GM23338 (cell line): ENCODE measurements at regions not wholly inside any gene's neighbourhood (a gene's known extent, or its start where the extent isn't known, plus 50 kb on each side); places are given as distances from the start of the nearest gene placed in this dataset.
"Not testable (repeated sequence)": the region's sequence is repeated elsewhere in the genome, so short reads cannot be mapped to it uniquely, and the experiment has no call there.

Experiments
- ATAC-seq: fragments of 200-7000 bp; cut with Tn5 transposase; 3 replicates; pipeline ENCODE4 v1.9.1; 2020
- DNase-seq: peaks from one replicate; pipeline ENCODE4 v3.0.0-alpha.2; 2015; ENCODE audit warnings: low spot score
- H2AFZ ChIP-seq: fragments of 200-600 bp; sonication (generic); 2 replicates; pipeline ENCODE4 v1.8.0; 2016; ENCODE audit warnings: antibody characterized with exemption, mild to moderate bottlenecking, moderate library complexity
- H3F3A ChIP-seq: fragments of 200-600 bp; sonication (generic); replicated peaks from 2 replicates; pipeline ENCODE4 v1.8.0; 2017; ENCODE audit warnings: antibody characterized with exemption, mixed run types, low read depth
- H3K27ac ChIP-seq: fragments of 200-600 bp; sonication (generic); 2 replicates; pipeline ENCODE4 v1.6.1; 2016; ENCODE audit warnings: low read depth
- H3K27me3 ChIP-seq: fragments of 200-600 bp; sonication (generic); 2 replicates; pipeline ENCODE4 v1.8.0; 2016; ENCODE audit warnings: mild to moderate bottlenecking, mixed run types, moderate library complexity; ENCODE audit not compliant: insufficient read depth
- H3K36me3 ChIP-seq: fragments of 200-600 bp; sonication (generic); 2 replicates; pipeline ENCODE4 v1.8.0; 2016; ENCODE audit warnings: mild to moderate bottlenecking; ENCODE audit not compliant: insufficient read depth
- H3K4me1 ChIP-seq: fragments of 200-600 bp; sonication (generic); 2 replicates; pipeline ENCODE4 v1.8.0; 2016; ENCODE audit warnings: mild to moderate bottlenecking, moderate library complexity; ENCODE audit not compliant: insufficient read depth
- H3K4me2 ChIP-seq: fragments of 200-600 bp; sonication (generic); 2 replicates; pipeline ENCODE4 v1.7.1; 2017; ENCODE audit warnings: mixed run types
- H3K4me3 ChIP-seq: fragments of 200-600 bp; sonication (generic); 2 replicates; pipeline ENCODE4 v1.6.1; 2016; ENCODE audit warnings: mixed run types
- H3K79me2 ChIP-seq: fragments of 200-600 bp; sonication (generic); replicated peaks from 2 replicates; pipeline ENCODE4 v1.8.0; 2017; ENCODE audit warnings: mild to moderate bottlenecking; ENCODE audit not compliant: insufficient read depth
- H3K9me2 ChIP-seq: fragments of 200-600 bp; sonication (generic); 2 replicates; pipeline ENCODE4 v1.8.0; 2017; ENCODE audit not compliant: insufficient read depth
- H4K20me1 ChIP-seq: fragments of 200-600 bp; sonication (generic); replicated peaks from 2 replicates; pipeline ENCODE4 v1.8.0; 2017; ENCODE audit warnings: mild to moderate bottlenecking; ENCODE audit not compliant: insufficient read depth
- H3K27ac Mint-ChIP-seq: 2 replicates; pipeline ENCODE4 v1.8.0; 2020; ENCODE audit warnings: inconsistent platforms, mild to moderate bottlenecking, moderate library complexity, mixed read lengths
- H3K27me3 Mint-ChIP-seq: 3 replicates; pipeline ENCODE4 v1.8.0; 2022; ENCODE audit warnings: low read depth, mild to moderate bottlenecking, moderate library complexity, mixed read lengths, inconsistent platforms; ENCODE audit not compliant: insufficient read depth, poor library complexity
- H3K36me3 Mint-ChIP-seq: 3 replicates; pipeline ENCODE4 v1.8.0; 2021; ENCODE audit warnings: low read depth, mild to moderate bottlenecking, inconsistent platforms, moderate library complexity, mixed read lengths
- H3K4me1 Mint-ChIP-seq: 3 replicates; pipeline ENCODE4 v1.8.0; 2020; ENCODE audit warnings: mild to moderate bottlenecking, inconsistent platforms, mixed read lengths
- H3K4me3 Mint-ChIP-seq: 3 replicates; pipeline ENCODE4 v1.8.0; 2021; ENCODE audit warnings: moderate library complexity, mild to moderate bottlenecking, inconsistent platforms, mixed read lengths
- H3K9me3 Mint-ChIP-seq: 3 replicates; pipeline ENCODE4 v1.8.0; 2020; ENCODE audit warnings: moderate library complexity, mild to moderate bottlenecking, inconsistent platforms, mixed read lengths
- CREB1 ChIP-seq: fragments of 250-450 bp; sonication (Bioruptor Pico); IDR thresholded peaks from 2 replicates; pipeline ENCODE4 v1.5.0; 2020; ENCODE audit warnings: low read depth, mild to moderate bottlenecking, moderate library complexity
- EZH2 ChIP-seq: fragments of 200-600 bp; sonication (generic); IDR thresholded peaks from one replicate; pipeline ENCODE4 v1.8.0; 2017; ENCODE audit warnings: antibody characterized with exemption, mild to moderate bottlenecking, low read depth; ENCODE audit not compliant: unreplicated experiment
- JUNB ChIP-seq: IDR thresholded peaks from one replicate; pipeline ENCODE4 v1.6.1; 2016; ENCODE audit warnings: antibody characterized with exemption; ENCODE audit not compliant: unreplicated experiment
- STAT1 ChIP-seq: IDR thresholded peaks from one replicate; pipeline ENCODE4 v1.6.1; 2016; ENCODE audit warnings: antibody characterized with exemption; ENCODE audit not compliant: unreplicated experiment
- ZNF114 ChIP-seq: fragments of 250-450 bp; sonication (Bioruptor Pico); IDR thresholded peaks from 2 replicates; pipeline ENCODE4 v1.5.0; 2020; ENCODE audit warnings: mild to moderate bottlenecking, moderate library complexity
- TF ChIP-seq, protein P1 (sequence below), 2 experiments: fragments of 200-600 bp in 1 of 2; sonication (generic) in 1 of 2; conservative IDR thresholded peaks; 2 replicates each; pipeline versions ENCODE4 v1.5.1 to v1.6.1; 2016 to 2017; ENCODE audit warnings: antibody characterized with exemption in 2 of 2, low read depth in 2 of 2, mild to moderate bottlenecking in 2 of 2, moderate library complexity in 1 of 2

DNA sequence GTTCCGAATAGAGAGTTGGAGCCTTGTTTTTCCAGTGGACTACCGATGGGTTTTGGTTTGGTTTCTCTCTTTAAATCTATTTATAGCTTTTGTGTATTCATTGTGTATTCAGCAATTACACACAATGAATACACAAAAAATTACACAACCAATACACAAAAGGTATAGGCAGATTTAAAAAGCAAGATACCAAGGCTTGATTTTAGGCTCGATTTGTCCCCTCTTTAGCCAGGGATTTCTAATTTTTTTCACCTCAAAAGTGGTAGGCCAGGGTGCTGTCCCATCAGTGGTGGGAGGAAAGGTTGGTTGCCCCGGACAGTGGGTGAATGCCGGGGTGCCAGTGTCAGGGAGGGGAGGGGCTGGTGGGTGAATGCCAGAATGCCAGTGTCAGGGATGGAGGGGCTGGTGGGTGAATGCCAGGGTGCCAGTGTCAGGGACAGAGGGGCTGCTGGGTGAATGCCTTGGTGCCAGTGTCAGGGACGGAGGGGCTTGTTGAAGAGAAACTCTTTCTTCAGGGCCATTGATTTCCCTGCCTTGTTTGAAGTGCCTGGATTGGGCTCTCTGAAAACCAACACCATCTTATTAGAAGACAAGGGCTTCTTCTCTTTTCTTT lies 186.2 kb downstream of the GOLGA6L6 start (continued):
- TF ChIP-seq EZH2 (no peak), CREB1 (CRISPR knock-in tag) (no peak), STAT1 (no peak)

DNA sequence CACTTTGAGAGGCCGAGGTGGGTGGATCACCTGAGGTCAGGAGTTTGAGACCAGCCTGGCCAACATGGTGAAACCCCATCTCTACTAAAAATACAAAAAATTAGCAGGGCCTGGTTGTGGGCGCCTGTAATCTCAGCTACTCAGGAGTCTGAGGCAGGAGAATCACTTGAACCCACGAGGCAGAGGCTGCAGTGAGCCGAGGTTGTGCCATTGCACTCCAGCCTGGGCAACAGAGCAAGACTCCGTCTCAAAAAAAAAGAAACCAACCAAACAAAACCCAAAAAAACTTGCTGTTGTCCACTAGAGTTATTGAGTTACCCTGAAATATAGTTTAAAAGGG lies 186.7 kb downstream of the GOLGA6L6 start:
- H3F3A ChIP-seq, DNase-seq, H3K9me3 Mint-ChIP-seq, H2AFZ ChIP-seq, H4K20me1 ChIP-seq, H3K4me3 Mint-ChIP-seq, H3K79me2 ChIP-seq, H3K4me2 ChIP-seq, H3K4me1 Mint-ChIP-seq, H3K4me1 ChIP-seq, ATAC-seq, H3K27ac Mint-ChIP-seq, H3K9me2 ChIP-seq, H3K4me3 ChIP-seq, H3K27ac ChIP-seq, H3K27me3 ChIP-seq: not testable (repeated sequence)
- Mint-ChIP-seq H3K27me3 (peaks cover 34% of the 10 kb centered on the region), H3K36me3 (peaks cover 46% of the 10 kb centered on the region)
- peaks cover 11% of the 10 kb centered on the region; the same call in 1 of the 2 replicates for H3K36me3 ChIP-seq

DNA sequence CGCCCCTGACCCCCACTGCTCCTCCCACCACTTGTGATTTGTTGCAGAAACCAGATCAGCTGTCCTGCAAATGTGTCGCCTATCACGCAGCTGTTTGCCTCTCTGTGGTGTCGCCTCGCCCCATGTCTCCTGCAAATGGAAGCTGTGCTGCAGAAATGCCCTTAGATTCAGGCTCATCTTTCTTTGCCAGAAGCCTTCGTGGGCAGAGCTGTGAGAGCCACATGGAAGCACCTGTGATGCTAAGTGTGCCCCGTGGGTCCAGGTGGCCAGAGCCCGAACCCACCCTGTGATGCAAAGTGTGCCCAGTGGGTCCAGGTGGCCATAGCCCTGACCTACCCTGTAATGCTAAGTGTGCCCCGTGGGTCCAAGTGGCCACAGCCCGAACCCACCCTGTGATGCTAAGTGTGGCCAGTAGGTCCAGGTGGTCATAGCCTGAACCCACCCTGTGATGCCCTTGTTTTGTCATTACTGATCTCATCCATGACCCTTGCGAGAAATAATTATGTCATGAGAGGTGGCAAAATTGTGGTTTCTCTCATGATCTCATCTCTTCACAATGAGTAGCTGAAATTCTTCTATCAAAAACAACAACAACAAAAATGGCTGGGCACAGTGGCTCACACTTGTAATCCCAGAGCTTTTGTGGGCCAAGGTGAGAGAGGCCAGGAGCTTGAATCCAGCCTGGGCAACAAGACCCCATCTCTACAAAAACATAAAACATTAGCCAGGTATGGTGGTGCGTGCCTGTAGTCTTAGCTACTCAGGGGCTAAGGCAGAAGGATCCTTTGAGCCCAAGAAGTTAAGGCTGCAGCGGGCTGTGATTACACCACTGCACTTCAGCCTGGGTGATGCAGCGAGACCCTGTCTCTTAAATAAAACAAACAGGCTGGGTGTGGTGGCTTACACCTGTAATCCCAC lies 187.4 kb downstream of the GOLGA6L6 start:
- TF ChIP-seq, protein P1, sequence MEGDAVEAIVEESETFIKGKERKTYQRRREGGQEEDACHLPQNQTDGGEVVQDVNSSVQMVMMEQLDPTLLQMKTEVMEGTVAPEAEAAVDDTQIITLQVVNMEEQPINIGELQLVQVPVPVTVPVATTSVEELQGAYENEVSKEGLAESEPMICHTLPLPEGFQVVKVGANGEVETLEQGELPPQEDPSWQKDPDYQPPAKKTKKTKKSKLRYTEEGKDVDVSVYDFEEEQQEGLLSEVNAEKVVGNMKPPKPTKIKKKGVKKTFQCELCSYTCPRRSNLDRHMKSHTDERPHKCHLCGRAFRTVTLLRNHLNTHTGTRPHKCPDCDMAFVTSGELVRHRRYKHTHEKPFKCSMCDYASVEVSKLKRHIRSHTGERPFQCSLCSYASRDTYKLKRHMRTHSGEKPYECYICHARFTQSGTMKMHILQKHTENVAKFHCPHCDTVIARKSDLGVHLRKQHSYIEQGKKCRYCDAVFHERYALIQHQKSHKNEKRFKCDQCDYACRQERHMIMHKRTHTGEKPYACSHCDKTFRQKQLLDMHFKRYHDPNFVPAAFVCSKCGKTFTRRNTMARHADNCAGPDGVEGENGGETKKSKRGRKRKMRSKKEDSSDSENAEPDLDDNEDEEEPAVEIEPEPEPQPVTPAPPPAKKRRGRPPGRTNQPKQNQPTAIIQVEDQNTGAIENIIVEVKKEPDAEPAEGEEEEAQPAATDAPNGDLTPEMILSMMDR (conservative IDR thresholded peaks at IDR 0.05; ENCODE audit: low read depth in 2 of 2) = no peak
- no peak for TF ChIP-seq JUNB
- TF ChIP-seq CREB1 (CRISPR knock-in tag) = no peak
- no peak for TF ChIP-seq STAT1
- TF ChIP-seq ZNF114 (CRISPR knock-in tag) = no peak
- Mint-ChIP-seq H3K9me3 (no peaks in the 10 kb centered on the region), H3K27me3 (peaks cover 38% of the 10 kb centered on the region), H3K27ac (no peak overlapping the region), H3K36me3 (peaks cover 50% of the 10 kb centered on the region), H3K4me1 (no peaks in the 10 kb centered on the region), H3K4me3 (no peak overlapping the region)
- no peaks in the 10 kb centered on the region for H3K79me2 ChIP-seq
- peaks cover 11% of the 10 kb centered on the region; the same call in 1 of the 2 replicates for H3K36me3 ChIP-seq
- H3K9me2 ChIP-seq = no peaks in the 10 kb centered on the region
- no peaks in the 10 kb centered on the region for H3K27me3 ChIP-seq
- no peak overlapping the region for H3K4me2 ChIP-seq
- no peak overlapping the region for H2AFZ ChIP-seq
- H3F3A ChIP-seq = no peaks in the 10 kb centered on the region
- H4K20me1 ChIP-seq = no peaks in the 10 kb centered on the region
- no peaks in the 10 kb centered on the region for H3K4me1 ChIP-seq
- no peak overlapping the region for H3K27ac ChIP-seq
- ATAC-seq (no peak), DNase-seq (no peak)
- no peak overlapping the region; the same call in 1 of the 2 replicates for H3K4me3 ChIP-seq
